IMR-90 (cell line): ENCODE measurements at regions not wholly inside any gene's neighbourhood (a gene's known extent, or its start where the extent isn't known, plus 50 kb on each side); places are given as distances from the start of the nearest gene placed in this dataset.

Source experiments
- ATAC-seq: fragments of 200-7000 bp; cut with Tn5 transposase; 2 replicates; pipeline ENCODE4 v1.9.1; 2020; ENCODE audit warnings: low read depth, mild to moderate bottlenecking, moderate library complexity
- BruUV-seq: library from RNA; stranded (reverse); fragments of 400-500 nt; replicated peaks from 2 replicates; lab custom pipeline; 2021; lab: Mats Ljungman, UMichigan
- CTCF ChIA-PET: fragments of 300-600 bp; formaldehyde crosslinking; extraction: SDS; loops from one replicate; lab custom pipeline; 2021; ENCODE audit warnings: antibody characterized with exemption; lab: Yijun Ruan, JAX
- POLR2A ChIA-PET: fragments of 300-600 bp; sonication (Branson Sonifier 250); formaldehyde crosslinking; loops from one replicate; lab custom pipeline; 2022; ENCODE audit warnings: antibody characterized with exemption; ENCODE audit not compliant: unreplicated experiment; lab: Charles Lee
- DNase-seq: peaks from one replicate; pipeline ENCODE4 v3.0.0; 2013
- H2AFZ ChIP-seq: replicated peaks from 2 replicates; pipeline ENCODE3; 2013; ENCODE audit warnings: low read length, mild to moderate bottlenecking; ENCODE audit not compliant: poor library complexity
- H2AK5ac ChIP-seq: 2 replicates; pipeline ENCODE4 v1.6.1; 2013; ENCODE audit warnings: low read depth, low read length, inconsistent platforms
- H2AK9ac ChIP-seq: replicated peaks from 2 replicates; pipeline ENCODE3; 2013; ENCODE audit warnings: mild to moderate bottlenecking, low read depth, low read length, moderate library complexity; ENCODE audit not compliant: poor library complexity
- H2BK120ac ChIP-seq: 2 replicates; pipeline ENCODE4 v1.6.1; 2013; ENCODE audit warnings: low read depth, low read length, inconsistent platforms
- H2BK15ac ChIP-seq: 3 replicates; pipeline ENCODE4 v1.6.1; 2013; ENCODE audit warnings: low read depth, low read length, inconsistent platforms
- H2BK20ac ChIP-seq: 2 replicates; pipeline ENCODE4 v1.6.1; 2013; ENCODE audit warnings: low read depth, mild to moderate bottlenecking, inconsistent platforms, low read length, moderate library complexity
- H2BK5ac ChIP-seq: 2 replicates; pipeline ENCODE4 v1.6.1; 2013; ENCODE audit warnings: mild to moderate bottlenecking, low read depth, low read length, inconsistent platforms; ENCODE audit not compliant: poor library complexity, severe bottlenecking
- H3K14ac ChIP-seq: replicated peaks from 2 replicates; pipeline ENCODE4 v1.6.1; 2013; ENCODE audit warnings: low read depth, low read length, inconsistent platforms
- H3K18ac ChIP-seq: 2 replicates; pipeline ENCODE4 v1.6.1; 2013; ENCODE audit warnings: low read depth, low read length, control low read depth
- H3K23ac ChIP-seq: 2 replicates; pipeline ENCODE4 v1.6.1; 2013; ENCODE audit warnings: low read depth, low read length, inconsistent platforms
- H3K27ac ChIP-seq: 2 replicates; pipeline ENCODE4 v1.5.1; 2013; ENCODE audit warnings: mild to moderate bottlenecking, control low read depth, low read length; ENCODE audit not compliant: insufficient read depth
- H3K27me3 ChIP-seq: 2 replicates; pipeline ENCODE4 v1.6.1; 2013; ENCODE audit warnings: low read length; ENCODE audit not compliant: control insufficient read depth, insufficient read depth
- H3K36me3 ChIP-seq: 2 replicates; pipeline ENCODE4 v1.6.1; 2013; ENCODE audit warnings: low read length, mixed read lengths; ENCODE audit not compliant: control insufficient read depth, insufficient read depth
- H3K4ac ChIP-seq: 2 replicates; pipeline ENCODE4 v1.6.1; 2013; ENCODE audit warnings: low read depth, low read length, inconsistent platforms
- H3K4me1 ChIP-seq: 2 replicates; pipeline ENCODE4 v1.6.1; 2013; ENCODE audit warnings: low read length, mixed read lengths; ENCODE audit not compliant: control insufficient read depth, insufficient read depth
- H3K4me2 ChIP-seq: 2 replicates; pipeline ENCODE4 v1.6.1; 2013; ENCODE audit warnings: low read depth, mild to moderate bottlenecking, control low read depth, low read length, moderate library complexity
- H3K4me3 ChIP-seq: 2 replicates; pipeline ENCODE4 v1.5.1; 2013; ENCODE audit warnings: low read depth, mild to moderate bottlenecking, control low read depth, low read length, moderate library complexity; ENCODE audit not compliant: insufficient read depth
- H3K56ac ChIP-seq: 2 replicates; pipeline ENCODE4 v1.6.1; 2013; ENCODE audit warnings: low read length, inconsistent platforms; ENCODE audit not compliant: insufficient read depth; ENCODE audit errors: extremely low read depth
- H3K79me1 ChIP-seq, 2 experiments: 2 replicates each; pipeline ENCODE4 v1.6.1; 2013; ENCODE audit warnings: low read length in 2 of 2, inconsistent platforms in 1 of 2, low read depth in 1 of 2
- H3K9ac ChIP-seq: 2 replicates; pipeline ENCODE4 v1.6.1; 2013; ENCODE audit warnings: low read depth, low read length, control low read depth
- H3K9me1 ChIP-seq: 2 replicates; pipeline ENCODE4 v1.6.1; 2013; ENCODE audit warnings: low read length, inconsistent platforms; ENCODE audit not compliant: insufficient read depth
- H3K9me3 ChIP-seq: 2 replicates; pipeline ENCODE4 v1.6.1; 2013; ENCODE audit warnings: low read length; ENCODE audit not compliant: control insufficient read depth, insufficient read depth
- H4K20me1 ChIP-seq: 2 replicates; pipeline ENCODE4 v1.6.1; 2013; ENCODE audit warnings: low read length, inconsistent platforms; ENCODE audit not compliant: insufficient read depth
- H4K5ac ChIP-seq: 2 replicates; pipeline ENCODE4 v1.6.1; 2013; ENCODE audit warnings: mild to moderate bottlenecking, low read depth, low read length, control low read depth
- H4K8ac ChIP-seq, 2 experiments: 2 replicates each; pipeline ENCODE4 v1.6.1; 2013; ENCODE audit warnings: low read depth in 2 of 2, low read length in 2 of 2, control low read depth in 1 of 2, inconsistent platforms in 1 of 2
- H4K91ac ChIP-seq: 2 replicates; pipeline ENCODE4 v1.6.1; 2013; ENCODE audit warnings: low read depth, low read length, inconsistent platforms; ENCODE audit not compliant: insufficient read depth
- CHD1 ChIP-seq: IDR thresholded peaks from 2 replicates; pipeline ENCODE4 v1.6.1; 2012; ENCODE audit warnings: low read depth, low read length, improper control_type of control experiment
- MAFK ChIP-seq: IDR thresholded peaks from 2 replicates; pipeline ENCODE4 v1.6.1; 2012; ENCODE audit warnings: low read depth, low read length, improper control_type of control experiment
- MXI1 ChIP-seq: IDR thresholded peaks from 2 replicates; pipeline ENCODE4 v1.6.1; 2012; ENCODE audit warnings: low read depth, mild to moderate bottlenecking, low read length, moderate library complexity, borderline replicate concordance
- POLR2A ChIP-seq: IDR thresholded peaks from 2 replicates; pipeline ENCODE4 v1.6.1; 2012; ENCODE audit warnings: mild to moderate bottlenecking, low read depth, low read length
- WGBS, 2 experiments: methylation state at CpG; one replicate each; pipeline versions ENCODE4 v1.1.5 to v1.1.7; 2013; ENCODE audit warnings: missing lambda C conversion rate in 2 of 2; ENCODE audit not compliant: insufficient read length in 1 of 2; ENCODE audit errors: extremely low coverage in 2 of 2; 5-methylcytosine and 5-hydroxymethylcytosine counted together
- dilution Hi-C: fragments of 300-500 bp; cut with HindIII; formaldehyde crosslinking; loops from one replicate; pipeline ENCODE4 v1.14.3; 2018; ENCODE audit warnings: low sequenced_read_pairs; ENCODE audit not compliant: unreplicated experiment
- in situ Hi-C: fragments of 300-500 bp; cut with MboI; formaldehyde crosslinking; loops from 3 replicates; pipeline ENCODE4 v1.14.3; 2019; ENCODE audit warnings: low sequenced_read_pairs, inconsistent platforms, mixed read lengths
- intact Hi-C: fragments of 100-400 bp; cut with micrococcal nuclease; formaldehyde crosslinking; loops from 2 replicates; pipeline ENCODE4 v1.10.0; 2022
- TF ChIP-seq, protein P1 (sequence below): fragments of 150-350 bp; IDR thresholded peaks from 2 replicates; pipeline ENCODE4 v1.6.1; 2017; ENCODE audit warnings: mild to moderate bottlenecking, antibody characterized with exemption, low read length, low read depth

DNA sequence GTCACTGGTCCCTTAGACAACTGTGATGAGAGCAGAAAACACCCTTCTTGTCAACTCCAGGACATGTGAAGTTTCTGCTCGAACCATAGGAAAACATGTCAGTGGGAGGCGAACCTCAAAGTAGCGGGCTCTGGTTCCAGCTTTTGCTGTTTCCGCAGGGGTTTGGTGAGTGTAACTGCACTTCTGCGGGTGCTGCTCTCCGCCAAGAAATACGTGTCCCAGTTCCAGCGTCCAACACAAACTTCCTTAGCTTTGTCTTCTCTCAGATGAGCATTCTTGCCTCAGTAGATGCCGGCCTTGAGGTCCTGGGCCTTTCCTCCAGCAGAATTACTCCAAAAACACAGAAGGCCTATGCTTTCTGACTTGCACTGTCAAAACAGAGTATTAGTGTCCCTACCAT lies 156.3 kb downstream of the FNDC1 start:
- Histone ChIP-seq H2AFZ (no peak overlapping the region), H3K9ac (no peak overlapping the region), H3K14ac (no peak overlapping the region), H3K56ac (no peak overlapping the region), H2BK20ac (no peak overlapping the region), H3K9me3 (no peaks in the 10 kb centered on the region), H2BK120ac (no peak overlapping the region), H3K4me1 (no peaks in the 10 kb centered on the region), H3K4me2 (no peak overlapping the region), H3K36me3 (no peaks in the 10 kb centered on the region), H2AK9ac (no peak overlapping the region), H4K20me1 (no peaks in the 10 kb centered on the region), H3K27ac (no peak overlapping the region), H2BK15ac (no peak overlapping the region), H3K23ac (no peak overlapping the region), H3K4me3 (no peak overlapping the region), H2BK5ac (no peak overlapping the region), H3K9me1 (no peaks in the 10 kb centered on the region), H3K4ac (no peak overlapping the region), H3K79me1 (no peaks in the 10 kb centered on the region), H4K5ac (no peak overlapping the region), H4K91ac (no peak overlapping the region), H2AK5ac (no peak overlapping the region), H3K18ac (no peak overlapping the region), H3K27me3 (no peaks in the 10 kb centered on the region), H4K8ac (no peak overlapping the region)
- in situ Hi-C loops (no loop called here), intact Hi-C loops (no loop called here), dilution Hi-C loops (no loop called here)
- DNase-seq (no peak), ATAC-seq (no peak)
- TF ChIP-seq MXI1 (no peak), POLR2A (no peak), MAFK (no peak), CHD1 (no peak)
- TF ChIP-seq, protein P1, sequence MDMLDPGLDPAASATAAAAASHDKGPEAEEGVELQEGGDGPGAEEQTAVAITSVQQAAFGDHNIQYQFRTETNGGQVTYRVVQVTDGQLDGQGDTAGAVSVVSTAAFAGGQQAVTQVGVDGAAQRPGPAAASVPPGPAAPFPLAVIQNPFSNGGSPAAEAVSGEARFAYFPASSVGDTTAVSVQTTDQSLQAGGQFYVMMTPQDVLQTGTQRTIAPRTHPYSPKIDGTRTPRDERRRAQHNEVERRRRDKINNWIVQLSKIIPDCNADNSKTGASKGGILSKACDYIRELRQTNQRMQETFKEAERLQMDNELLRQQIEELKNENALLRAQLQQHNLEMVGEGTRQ, result no peak
- WGBS, 2 experiments, result no CpG with 5 or more reads among the region's 9 CpGs
- POLR2A ChIA-PET, result no interaction called here
- no TSS peak for BruUV-seq
- CTCF ChIA-PET, result no interaction called here
